ENCODE measurements at regions not wholly inside any gene's neighbourhood (a gene's known extent, or its start where the extent isn't known, plus 50 kb on each side); places are given as distances from the start of the nearest gene placed in this dataset.

DNA sequence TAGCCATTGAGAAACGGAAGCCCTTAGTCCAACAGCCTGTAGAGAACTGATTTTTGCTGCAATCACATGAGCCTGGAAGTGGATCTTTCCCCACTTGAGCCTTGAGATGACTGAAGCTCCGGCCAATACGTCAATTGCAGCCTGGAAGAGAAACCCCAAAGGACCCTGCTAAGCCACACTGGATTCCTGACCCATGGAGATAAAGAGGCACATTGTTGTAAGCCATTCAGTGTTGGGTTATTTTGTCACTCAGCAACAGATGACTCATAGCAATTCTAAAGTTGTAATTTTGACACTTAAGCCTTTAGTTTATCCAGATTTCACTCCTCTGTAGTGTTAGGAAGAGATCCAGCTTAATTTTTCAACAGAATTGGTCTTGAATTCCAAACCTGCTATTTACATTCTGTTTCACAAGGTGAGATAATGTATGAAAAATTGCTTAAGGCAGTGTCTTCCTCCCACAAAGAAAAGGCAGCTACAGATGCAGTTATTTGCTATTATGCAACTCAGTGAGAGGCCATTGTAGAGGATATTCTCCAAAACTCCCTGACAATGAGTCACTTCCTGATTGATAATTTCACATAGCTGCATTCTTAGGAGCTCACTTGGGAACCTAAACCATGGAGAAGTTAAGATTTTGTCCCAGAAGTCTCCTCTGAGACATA, 59.4 kb upstream of the TSHZ3 start:
- TF ChIP-seq CSDC2 (CRISPR knock-in tag; IDR thresholded peaks at IDR 0.05) (no peak), TCF4 (CRISPR knock-in tag; IDR thresholded peaks at IDR 0.05; ENCODE audit: borderline replicate concordance) (no peak), ESRRG (CRISPR knock-in tag; IDR thresholded peaks at IDR 0.05) (no peak), BACH2 (CRISPR knock-in tag; IDR thresholded peaks at IDR 0.05; ENCODE audit: borderline replicate concordance) (no peak), ZC3H10 (CRISPR knock-in tag; IDR thresholded peaks at IDR 0.05) (no peak), ZNF8 (CRISPR knock-in tag; IDR thresholded peaks at IDR 0.05) (no peak), GLIS3 (CRISPR knock-in tag; IDR thresholded peaks at IDR 0.05) (no peak)
- TF ChIP-seq, protein P1, sequence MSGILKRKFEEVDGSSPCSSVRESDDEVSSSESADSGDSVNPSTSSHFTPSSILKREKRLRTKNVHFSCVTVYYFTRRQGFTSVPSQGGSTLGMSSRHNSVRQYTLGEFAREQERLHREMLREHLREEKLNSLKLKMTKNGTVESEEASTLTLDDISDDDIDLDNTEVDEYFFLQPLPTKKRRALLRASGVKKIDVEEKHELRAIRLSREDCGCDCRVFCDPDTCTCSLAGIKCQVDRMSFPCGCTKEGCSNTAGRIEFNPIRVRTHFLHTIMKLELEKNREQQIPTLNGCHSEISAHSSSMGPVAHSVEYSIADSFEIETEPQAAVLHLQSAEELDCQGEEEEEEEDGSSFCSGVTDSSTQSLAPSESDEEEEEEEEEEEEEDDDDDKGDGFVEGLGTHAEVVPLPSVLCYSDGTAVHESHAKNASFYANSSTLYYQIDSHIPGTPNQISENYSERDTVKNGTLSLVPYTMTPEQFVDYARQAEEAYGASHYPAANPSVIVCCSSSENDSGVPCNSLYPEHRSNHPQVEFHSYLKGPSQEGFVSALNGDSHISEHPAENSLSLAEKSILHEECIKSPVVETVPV (CRISPR knock-in tag; IDR thresholded peaks at IDR 0.05): no peak
- TF ChIP-seq, protein P2, sequence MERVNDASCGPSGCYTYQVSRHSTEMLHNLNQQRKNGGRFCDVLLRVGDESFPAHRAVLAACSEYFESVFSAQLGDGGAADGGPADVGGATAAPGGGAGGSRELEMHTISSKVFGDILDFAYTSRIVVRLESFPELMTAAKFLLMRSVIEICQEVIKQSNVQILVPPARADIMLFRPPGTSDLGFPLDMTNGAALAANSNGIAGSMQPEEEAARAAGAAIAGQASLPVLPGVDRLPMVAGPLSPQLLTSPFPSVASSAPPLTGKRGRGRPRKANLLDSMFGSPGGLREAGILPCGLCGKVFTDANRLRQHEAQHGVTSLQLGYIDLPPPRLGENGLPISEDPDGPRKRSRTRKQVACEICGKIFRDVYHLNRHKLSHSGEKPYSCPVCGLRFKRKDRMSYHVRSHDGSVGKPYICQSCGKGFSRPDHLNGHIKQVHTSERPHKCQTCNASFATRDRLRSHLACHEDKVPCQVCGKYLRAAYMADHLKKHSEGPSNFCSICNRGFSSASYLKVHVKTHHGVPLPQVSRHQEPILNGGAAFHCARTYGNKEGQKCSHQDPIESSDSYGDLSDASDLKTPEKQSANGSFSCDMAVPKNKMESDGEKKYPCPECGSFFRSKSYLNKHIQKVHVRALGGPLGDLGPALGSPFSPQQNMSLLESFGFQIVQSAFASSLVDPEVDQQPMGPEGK (CRISPR knock-in tag; IDR thresholded peaks at IDR 0.05; ENCODE audit: borderline replicate concordance): no peak
